Muscle layer of duodenum (tissue), 2 donors: ENCODE measurements at regions not wholly inside any gene's neighbourhood (a gene's known extent, or its start where the extent isn't known, plus 50 kb on each side); places are given as distances from the start of the nearest gene placed in this dataset.

Source experiments
- H3K27ac ChIP-seq: one replicate; pipeline ENCODE4 v1.7.0; 2013; ENCODE audit warnings: mild to moderate bottlenecking, low read length
- H3K27me3 ChIP-seq: one replicate; pipeline ENCODE4 v1.7.0; 2013; ENCODE audit warnings: low read depth, mild to moderate bottlenecking, control low read depth, low read length
- H3K36me3 ChIP-seq, 2 donors: one replicate each; pipeline ENCODE4 v1.7.0; 2013; ENCODE audit warnings: low read length in 2 of 2, control low read depth in 1 of 2, mild to moderate bottlenecking in 1 of 2; ENCODE audit not compliant: insufficient read depth in 2 of 2, control insufficient read depth in 1 of 2
- H3K4me1 ChIP-seq, 2 donors: one replicate each; pipeline ENCODE4 v1.7.0; 2013; ENCODE audit warnings: low read length in 2 of 2, mild to moderate bottlenecking in 2 of 2, control low read depth in 1 of 2, moderate library complexity in 1 of 2; ENCODE audit not compliant: insufficient read depth in 2 of 2, control insufficient read depth in 1 of 2
- H3K4me3 ChIP-seq, 2 donors: one replicate each; pipeline ENCODE4 v1.7.0; 2013; ENCODE audit warnings: low read length in 2 of 2, low read depth in 1 of 2, mild to moderate bottlenecking in 1 of 2
- H3K9me3 ChIP-seq, 2 donors: one replicate each; pipeline ENCODE4 v1.7.0; 2013; ENCODE audit warnings: low read length in 2 of 2, control low read depth in 1 of 2, mild to moderate bottlenecking in 1 of 2; ENCODE audit not compliant: control insufficient read depth in 1 of 2
- donor health status: healthy.

GRCh38 chr14:44418856-44419255 is 88.2 kb downstream of the FSCB start:
- H3K27me3 ChIP-seq: no peaks in the 10 kb centered on the region
- no peaks in the 10 kb centered on the region for H3K36me3 ChIP-seq
- H3K9me3 ChIP-seq: no peaks in the 10 kb centered on the region
- no peaks in the 10 kb centered on the region for H3K4me1 ChIP-seq
- H3K27ac ChIP-seq: no peak overlapping the region
- H3K4me3 ChIP-seq: no peak overlapping the region

GRCh38 chr14:44417809-44418208 is 89.3 kb downstream of the FSCB start:
- H3K36me3 ChIP-seq: no peaks in the 10 kb centered on the region
- H3K4me3 ChIP-seq: no peak overlapping the region
- H3K4me1 ChIP-seq: no peaks in the 10 kb centered on the region
- no peaks in the 10 kb centered on the region for H3K27me3 ChIP-seq
- no peak overlapping the region for H3K27ac ChIP-seq
- H3K9me3 ChIP-seq: no peaks in the 10 kb centered on the region

GRCh38 chr14:44414646-44415045 is 92.4 kb downstream of the FSCB start:
- H3K27me3 ChIP-seq: no peaks in the 10 kb centered on the region
- H3K9me3 ChIP-seq: no peaks in the 10 kb centered on the region
- H3K4me1 ChIP-seq: no peaks in the 10 kb centered on the region
- no peaks in the 10 kb centered on the region for H3K36me3 ChIP-seq
- no peak overlapping the region for H3K27ac ChIP-seq
- H3K4me3 ChIP-seq: no peak overlapping the region

DNA sequence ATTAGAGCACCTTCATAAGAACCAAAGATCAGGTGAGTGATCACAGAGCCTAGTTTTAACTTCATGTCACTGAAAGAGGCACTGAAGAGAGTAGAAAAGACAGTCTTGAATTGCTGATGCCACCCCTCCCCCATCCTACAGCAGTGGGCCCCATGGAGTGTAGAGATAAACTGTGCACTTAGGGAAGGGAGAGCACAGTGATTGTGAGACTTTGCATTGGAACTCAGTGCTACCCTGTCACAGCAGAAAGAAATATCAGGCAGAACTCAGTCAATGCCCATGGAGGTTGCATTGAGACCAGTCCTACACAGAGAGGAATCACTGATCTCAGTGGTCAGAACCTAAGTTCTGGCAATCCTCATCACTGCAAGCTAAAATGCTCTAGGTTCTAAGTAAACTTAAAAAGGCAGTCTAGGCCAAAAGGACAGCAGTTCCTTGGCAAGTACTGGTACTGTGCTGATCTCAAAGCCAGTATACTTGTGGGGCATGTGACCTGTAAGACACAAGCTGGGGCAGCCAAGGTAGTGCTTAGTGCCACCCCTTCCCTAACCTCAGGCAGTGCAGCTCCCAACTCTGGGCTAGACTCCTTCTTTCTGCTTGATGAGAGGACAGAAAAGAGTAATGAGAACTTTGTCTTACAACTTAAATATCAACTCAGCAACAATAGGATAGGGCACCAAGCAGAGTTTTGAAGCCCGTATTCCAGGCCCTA is 94.1 kb downstream of the FSCB start:
- Histone ChIP-seq H3K27me3 (no peaks in the 10 kb centered on the region), H3K27ac (no peak overlapping the region), H3K4me3 (no peak overlapping the region), H3K36me3 (no peaks in the 10 kb centered on the region), H3K4me1 (no peaks in the 10 kb centered on the region), H3K9me3 (no peaks in the 10 kb centered on the region)

- no peaks in the 10 kb centered on the region for H3K4me1 ChIP-seq
Measured at GRCh38 chr14:44405011-44405486, 102.0 kb downstream of the FSCB start.

GRCh38 chr14:44404599-44404998 is 102.5 kb downstream of the FSCB start:
- Histone ChIP-seq H3K27ac (no peak overlapping the region), H3K9me3 (no peaks in the 10 kb centered on the region), H3K4me3 (no peak overlapping the region), H3K4me1 (no peaks in the 10 kb centered on the region), H3K27me3 (no peaks in the 10 kb centered on the region), H3K36me3 (no peaks in the 10 kb centered on the region)

More at GRCh38 chr14:44405011-44405486, 102.0 kb downstream of the FSCB start:
- no peak overlapping the region for H3K27ac ChIP-seq
- H3K9me3 ChIP-seq: no peaks in the 10 kb centered on the region
- no peak overlapping the region for H3K4me3 ChIP-seq
- H3K27me3 ChIP-seq: no peaks in the 10 kb centered on the region
- no peaks in the 10 kb centered on the region for H3K36me3 ChIP-seq

GRCh38 chr14:44404036-44404435 is 103.0 kb downstream of the FSCB start:
- H3K4me3 ChIP-seq: no peak overlapping the region
- no peaks in the 10 kb centered on the region for H3K27me3 ChIP-seq
- no peaks in the 10 kb centered on the region for H3K9me3 ChIP-seq
- no peaks in the 10 kb centered on the region for H3K36me3 ChIP-seq
- H3K4me1 ChIP-seq: no peaks in the 10 kb centered on the region
- H3K27ac ChIP-seq: no peak overlapping the region

- Histone ChIP-seq H3K9me3 (no peaks in the 10 kb centered on the region), H3K4me1 (no peaks in the 10 kb centered on the region), H3K36me3 (no peaks in the 10 kb centered on the region), H3K27ac (no peak overlapping the region), H3K4me3 (no peak overlapping the region), H3K27me3 (no peaks in the 10 kb centered on the region)
Measured at GRCh38 chr14:44403193-44403592, 103.9 kb downstream of the FSCB start.

DNA sequence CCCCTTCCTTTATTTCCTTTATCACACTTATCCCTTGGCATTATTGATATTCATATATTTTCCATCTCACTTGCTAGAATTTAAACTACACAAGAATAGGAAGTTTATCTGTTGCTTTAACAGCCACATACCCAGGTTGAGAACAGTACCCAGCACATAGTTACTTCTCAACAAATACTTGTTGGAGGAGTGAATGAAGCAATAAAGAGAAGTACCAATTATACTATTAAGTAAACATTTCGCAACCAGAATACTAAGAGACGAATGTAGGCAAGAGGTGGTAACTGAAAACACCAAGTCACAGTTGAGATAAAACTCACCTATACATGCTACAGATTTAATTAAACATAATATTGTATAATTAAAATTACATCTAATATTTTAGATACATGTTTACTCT is 110.9 kb downstream of the FSCB start:
- no peaks in the 10 kb centered on the region for H3K36me3 ChIP-seq
- no peak overlapping the region for H3K4me3 ChIP-seq
- no peaks in the 10 kb centered on the region for H3K9me3 ChIP-seq
- H3K27me3 ChIP-seq: no peaks in the 10 kb centered on the region
- no peaks in the 10 kb centered on the region for H3K4me1 ChIP-seq
- H3K27ac ChIP-seq: no peak overlapping the region

- Histone ChIP-seq H3K9me3 (no peaks in the 10 kb centered on the region), H3K4me3 (no peak overlapping the region), H3K27me3 (no peaks in the 10 kb centered on the region), H3K27ac (no peak overlapping the region), H3K4me1 (no peaks in the 10 kb centered on the region), H3K36me3 (no peaks in the 10 kb centered on the region)
Measured at GRCh38 chr14:44392984-44393383, 114.1 kb downstream of the FSCB start.

DNA sequence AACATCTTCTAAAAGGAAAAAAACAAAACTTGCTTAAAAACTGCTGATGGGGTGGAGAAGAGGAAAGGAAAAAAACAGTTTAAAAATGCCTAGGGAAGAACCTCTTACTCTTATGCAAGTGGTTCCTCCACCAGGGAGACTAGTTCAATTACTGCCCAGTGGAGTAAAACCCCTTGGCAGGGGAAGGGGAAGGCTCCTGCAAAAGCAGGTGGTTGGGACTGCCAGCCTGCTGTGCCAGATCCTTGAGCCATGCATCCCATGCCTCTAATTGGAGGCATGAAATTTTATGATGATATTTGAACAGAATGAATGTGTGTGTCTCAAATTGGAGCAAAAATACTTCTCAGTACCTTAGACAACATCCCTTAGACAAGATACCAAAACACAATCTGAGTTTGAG is 118.8 kb downstream of the FSCB start:
- H3K27ac ChIP-seq: no peak overlapping the region
- H3K27me3 ChIP-seq: no peaks in the 10 kb centered on the region
- H3K4me1 ChIP-seq: no peaks in the 10 kb centered on the region
- H3K9me3 ChIP-seq: no peaks in the 10 kb centered on the region
- no peak overlapping the region for H3K4me3 ChIP-seq
- no peaks in the 10 kb centered on the region for H3K36me3 ChIP-seq

- no peaks in the 10 kb centered on the region for H3K27me3 ChIP-seq
- H3K9me3 ChIP-seq: no peaks in the 10 kb centered on the region
- H3K27ac ChIP-seq: no peak overlapping the region
- H3K4me1 ChIP-seq: no peaks in the 10 kb centered on the region
- H3K4me3 ChIP-seq: no peak overlapping the region
- no peaks in the 10 kb centered on the region for H3K36me3 ChIP-seq
Measured at GRCh38 chr14:44385906-44386305, 121.2 kb downstream of the FSCB start.
